Kasumi-1 (cell line): ENCODE measurements at regions not wholly inside any gene's neighbourhood (a gene's known extent, or its start where the extent isn't known, plus 50 kb on each side); places are given as distances from the start of the nearest gene placed in this dataset.

Source experiments
- DNase-seq, 2 experiments: peaks; one replicate each; lab custom pipeline; 2025; lab: John Stamatoyannopoulos, UW

DNA sequence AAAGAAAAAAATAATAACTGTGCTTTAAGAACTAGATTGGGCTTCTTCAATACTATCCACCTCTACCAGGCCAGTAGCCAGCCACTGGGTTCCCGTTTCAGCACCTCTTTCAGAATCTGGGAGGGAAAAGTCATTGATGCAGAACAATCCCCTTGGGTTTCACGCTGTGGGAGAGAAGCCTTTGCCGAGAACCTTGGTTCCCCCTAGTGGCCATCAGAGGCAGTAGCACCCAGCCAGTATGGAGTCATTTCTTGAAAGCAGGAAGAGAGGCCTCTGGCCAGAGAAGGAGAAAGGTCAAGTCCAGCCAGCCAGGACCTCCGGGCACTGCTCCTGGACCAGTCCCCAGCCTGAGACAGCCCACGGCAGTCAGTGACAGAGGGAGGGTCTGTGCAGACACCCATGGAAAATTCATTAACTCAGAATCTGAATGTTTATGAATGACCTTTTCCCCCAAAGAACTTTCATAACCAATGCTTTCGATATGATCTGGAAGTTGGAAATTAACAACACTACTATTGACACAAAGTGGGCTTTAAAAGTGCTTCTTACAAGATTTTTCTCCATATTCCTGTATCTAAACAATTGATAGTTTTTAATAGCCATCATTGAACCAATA is 51.2 kb upstream of the CDH5 start:
- DNase-seq, result peak; percentile 66 to 81

DNA sequence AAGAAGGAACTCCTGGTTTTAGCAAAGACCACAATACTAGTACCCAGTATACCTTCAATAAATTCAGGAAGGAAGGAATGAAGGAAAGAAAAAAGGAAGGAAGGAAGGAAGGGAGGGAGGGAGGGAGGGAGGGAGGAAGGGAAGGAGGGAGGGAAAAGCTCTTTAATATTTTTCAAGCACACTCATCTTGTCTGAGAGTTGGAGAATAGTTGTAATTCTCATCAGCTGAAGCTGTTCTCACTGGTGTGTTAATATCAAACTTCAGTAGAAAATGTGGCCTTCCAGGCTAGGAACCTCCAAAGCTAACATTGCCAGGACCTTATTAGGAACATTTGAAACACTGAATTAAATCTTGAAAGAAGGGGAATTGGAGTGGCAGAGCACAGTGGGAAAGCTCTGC is 55.2 kb upstream of the CDH5 start:
- no peak for DNase-seq

DNA sequence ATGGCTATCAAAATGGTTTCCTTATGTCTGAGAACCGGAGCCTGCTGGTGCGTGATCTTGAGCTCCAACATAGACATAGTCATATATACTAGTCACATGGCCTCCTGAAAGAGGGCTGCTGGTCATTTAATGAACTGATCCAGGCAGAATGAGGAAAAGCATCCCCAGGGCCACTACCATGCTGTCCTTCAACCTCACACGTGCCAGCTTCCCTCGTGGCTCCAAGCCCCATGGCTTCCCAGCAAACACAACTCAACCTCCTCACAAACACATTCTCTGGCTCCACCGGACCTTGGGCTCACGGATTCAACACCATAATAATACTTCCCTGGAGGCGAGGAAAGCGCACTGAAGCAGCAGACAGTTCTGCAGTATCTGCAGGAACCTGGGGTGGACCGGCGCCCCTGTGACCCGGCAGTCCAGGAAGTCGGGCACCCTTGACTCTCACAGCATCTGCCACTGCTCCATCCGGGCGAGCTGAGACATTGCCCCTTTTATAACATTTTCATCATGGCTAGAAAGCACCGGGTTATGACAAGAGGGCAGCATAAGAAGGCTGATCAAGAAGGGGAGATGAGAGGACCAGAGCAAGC is 57.2 kb upstream of the CDH5 start:
- no peak for DNase-seq

DNA sequence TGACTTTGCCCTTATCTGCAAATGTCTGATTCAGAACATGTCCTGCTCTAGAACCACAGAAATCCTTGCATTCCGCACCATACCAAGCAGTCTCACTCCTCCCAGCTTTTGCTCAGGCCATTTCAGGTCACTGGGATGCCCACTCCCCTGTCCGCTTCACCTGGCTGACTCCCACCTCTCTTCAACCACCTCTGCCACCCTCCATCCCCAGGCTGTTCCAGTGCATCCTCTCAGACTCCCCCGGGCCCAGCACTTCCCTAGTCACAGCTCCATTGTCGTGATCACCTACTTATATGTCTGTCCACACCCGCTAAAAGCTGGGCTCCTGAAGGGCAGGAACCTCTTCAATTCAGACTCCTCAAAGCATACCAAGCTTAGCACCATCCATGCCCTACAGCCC is 58.4 kb upstream of the CDH5 start:
- no peak for DNase-seq

DNA sequence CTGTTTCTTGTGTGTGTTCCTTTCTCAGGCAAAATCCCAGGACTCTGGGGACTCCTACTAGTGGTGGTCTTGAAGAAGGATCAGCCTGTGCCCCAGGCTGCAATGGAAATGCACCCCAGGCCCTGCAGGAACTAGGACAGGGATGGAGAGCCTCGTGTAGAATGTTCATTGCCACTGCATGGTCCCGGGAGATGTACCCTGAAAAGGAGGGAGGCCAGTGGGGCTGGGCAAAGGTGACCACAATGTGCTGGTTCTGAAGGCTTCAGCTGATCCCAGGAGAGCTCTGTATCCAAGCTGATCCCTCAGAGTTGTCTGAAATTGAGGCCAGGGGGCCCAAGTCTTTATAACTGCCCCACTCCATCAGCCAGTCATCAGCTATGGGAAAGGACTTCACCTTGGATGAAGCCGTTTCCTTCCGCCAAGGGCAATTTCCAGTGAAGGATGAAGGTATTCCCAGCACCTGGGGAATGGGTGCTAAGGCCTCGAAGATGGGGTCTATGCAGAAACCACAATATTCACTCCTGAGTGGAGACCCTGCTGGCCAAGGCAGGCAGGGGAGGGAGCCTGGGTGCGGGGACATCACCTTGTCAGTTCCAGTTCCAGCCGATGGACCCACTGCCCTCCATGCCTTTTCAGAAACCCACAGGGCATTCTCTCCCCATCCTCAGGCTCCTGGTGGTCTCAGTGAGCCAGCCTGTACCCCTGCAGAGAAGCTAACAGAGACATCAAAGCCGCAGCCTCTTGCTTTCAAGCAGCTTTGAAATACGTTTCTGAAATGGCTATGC is 59.9 kb upstream of the CDH5 start:
- no peak for DNase-seq

DNA sequence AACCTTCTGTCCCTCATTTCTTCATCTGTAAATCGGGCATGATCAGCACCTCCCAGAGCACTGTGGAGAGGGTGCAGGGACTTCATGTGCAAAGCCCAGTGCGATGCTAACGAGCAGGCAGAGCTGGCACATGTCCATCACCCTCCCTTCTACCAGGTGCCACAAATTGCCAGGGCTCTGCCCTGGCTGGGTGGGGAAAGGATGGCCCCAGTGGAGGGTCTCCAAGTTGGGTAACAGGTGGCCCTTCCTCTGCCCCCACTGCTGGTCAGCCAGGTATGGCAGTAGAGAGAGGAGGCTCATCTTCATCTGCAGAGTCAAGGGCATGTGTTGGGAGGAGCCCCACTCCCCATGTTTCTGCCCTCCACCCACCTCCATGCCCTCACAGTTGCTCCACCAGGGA is 61.5 kb upstream of the CDH5 start:
- no peak for DNase-seq

DNA sequence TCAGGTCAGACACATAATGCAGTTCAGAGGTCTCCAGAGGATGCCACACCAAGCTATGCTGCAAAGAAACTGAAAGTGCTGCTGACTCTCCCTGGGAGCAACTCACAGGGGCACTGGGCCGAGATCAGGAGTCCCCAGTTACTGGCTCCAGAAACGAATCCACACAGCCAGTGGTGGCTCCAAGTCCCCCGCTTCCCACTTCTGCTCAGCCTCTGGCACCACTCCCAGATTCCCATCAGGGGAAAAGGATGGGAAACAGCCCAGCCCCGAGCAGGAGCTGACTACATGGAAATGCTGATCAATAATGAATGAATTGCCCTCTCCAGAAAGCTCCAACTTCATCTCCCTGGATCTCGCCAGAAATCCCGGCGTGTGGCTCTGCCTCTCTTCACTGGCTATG is 62.3 kb upstream of the CDH5 start:
- DNase-seq, result no peak

DNA sequence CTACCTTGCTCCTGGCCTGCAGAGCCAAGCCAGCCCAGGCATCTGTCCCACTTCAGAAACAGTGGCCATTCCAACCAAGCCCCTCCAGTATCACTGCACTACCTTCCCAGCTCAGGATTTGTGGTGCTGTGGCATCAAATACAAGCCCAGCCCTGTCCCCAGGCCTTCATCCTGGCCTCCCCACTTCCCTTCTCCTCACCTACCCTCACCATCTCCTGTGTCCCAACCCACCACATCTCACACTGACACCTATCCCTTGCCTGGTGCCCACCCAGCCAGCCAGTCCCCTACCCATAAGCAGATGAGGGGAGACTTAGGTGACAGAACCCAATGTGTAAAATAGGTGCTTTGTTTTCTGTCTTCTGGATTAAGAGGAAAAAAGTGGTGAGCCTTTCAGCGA is 66.0 kb upstream of the CDH5 start:
- no peak for DNase-seq

DNA sequence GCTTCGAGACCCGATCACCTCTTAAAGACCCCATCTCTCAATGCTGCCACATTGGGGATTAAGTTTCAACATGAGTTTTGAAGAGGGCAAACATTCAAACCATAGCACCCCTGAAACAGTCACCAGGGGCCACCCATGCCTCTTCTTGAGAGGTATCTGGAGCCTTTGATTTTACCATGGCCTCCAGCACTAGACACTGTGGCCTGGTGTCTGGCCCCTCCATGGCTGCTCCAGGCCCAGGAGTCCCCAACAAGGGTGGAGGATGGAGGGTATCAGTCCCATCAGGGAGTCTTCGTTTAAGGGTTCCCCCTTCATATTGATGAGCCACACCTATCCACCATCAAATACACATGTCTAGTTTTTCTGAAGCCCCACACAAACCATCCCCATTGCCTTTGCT is 66.5 kb upstream of the CDH5 start:
- DNase-seq, result no peak

DNA sequence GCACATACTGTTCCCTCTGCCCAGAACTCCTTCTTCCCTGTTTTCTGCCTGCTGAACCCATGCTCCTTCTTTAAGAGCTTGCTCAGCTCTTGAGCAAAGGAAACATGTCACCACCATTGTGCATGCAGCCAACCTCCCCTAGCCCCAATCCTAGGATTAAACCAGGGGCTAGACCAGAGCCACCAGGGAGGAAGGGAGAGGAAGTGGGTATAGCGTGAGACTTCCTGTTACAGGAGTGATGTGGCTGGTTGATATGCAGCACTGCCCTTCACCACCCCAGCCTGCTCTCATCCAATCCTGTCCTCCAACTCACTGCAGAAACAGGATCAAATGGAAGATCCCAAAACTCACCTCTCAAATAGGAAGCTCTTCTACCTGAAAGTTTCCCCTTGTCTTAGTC is 67.1 kb upstream of the CDH5 start:
- no peak for DNase-seq

DNA sequence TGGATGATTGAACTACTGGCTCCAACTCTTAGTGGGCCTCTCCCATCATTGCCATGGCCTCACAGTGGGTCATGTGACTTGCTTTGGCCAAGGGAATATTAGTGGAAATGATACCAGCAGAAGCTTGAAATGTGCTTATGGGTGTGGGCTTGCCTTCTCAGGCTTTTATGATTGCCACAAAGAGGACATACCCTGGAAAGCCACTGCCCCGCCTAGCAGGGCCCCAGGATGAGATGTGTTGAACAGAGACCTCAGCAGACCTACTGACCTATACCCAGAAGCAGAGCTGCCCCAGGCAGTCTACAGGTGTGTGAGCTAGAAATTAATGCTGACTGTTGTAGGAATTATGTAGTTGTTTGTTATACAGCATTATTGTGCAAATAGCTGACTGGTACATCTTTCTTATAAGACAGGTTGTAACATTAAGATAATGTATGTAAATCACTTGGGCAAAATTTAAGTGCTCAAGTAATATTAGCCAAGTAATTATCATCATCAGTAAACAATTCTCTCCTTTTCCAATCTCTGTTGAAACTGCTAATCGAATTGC is 67.8 kb upstream of the CDH5 start:
- no peak for DNase-seq

DNA sequence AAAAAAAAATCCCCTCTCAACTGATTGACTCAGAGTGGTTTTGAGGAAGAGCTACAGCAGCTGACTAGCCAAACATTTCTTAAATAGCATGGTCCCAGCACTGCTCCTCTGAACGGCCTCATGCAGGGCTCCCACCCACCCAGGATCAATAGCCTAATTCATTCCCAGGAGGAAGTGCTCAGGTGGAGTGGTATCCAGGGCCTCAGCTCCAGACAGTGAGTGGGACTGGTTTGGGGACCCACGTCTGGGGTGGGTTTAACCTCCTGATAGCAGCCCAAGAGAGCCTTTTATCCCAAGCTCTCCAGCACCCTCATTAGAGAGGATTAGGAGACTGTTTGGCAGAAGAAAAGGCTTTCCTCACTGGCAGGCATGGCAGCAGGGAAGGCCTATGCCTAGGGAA is 68.5 kb upstream of the CDH5 start:
- no peak for DNase-seq

DNA sequence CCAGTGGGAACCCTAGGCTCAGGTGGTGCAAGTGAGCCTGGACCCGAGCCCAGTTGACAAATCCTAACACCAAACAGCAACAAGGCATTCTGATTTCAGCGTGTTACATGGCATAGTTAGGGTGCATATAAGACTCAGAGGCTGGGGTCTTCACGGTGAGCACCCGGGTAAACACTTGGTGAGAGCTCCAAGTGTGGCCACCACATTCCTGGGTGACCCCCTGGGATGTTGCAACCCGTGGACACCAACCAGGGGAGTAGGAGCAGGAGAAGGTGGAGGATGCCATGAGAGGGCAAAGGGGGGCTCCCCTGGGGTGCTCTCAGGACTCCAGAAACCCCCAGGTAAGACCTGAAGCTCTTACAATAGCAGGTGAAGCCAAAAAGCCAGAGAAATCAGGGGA is 69.9 kb upstream of the CDH5 start:
- DNase-seq, result no peak

DNA sequence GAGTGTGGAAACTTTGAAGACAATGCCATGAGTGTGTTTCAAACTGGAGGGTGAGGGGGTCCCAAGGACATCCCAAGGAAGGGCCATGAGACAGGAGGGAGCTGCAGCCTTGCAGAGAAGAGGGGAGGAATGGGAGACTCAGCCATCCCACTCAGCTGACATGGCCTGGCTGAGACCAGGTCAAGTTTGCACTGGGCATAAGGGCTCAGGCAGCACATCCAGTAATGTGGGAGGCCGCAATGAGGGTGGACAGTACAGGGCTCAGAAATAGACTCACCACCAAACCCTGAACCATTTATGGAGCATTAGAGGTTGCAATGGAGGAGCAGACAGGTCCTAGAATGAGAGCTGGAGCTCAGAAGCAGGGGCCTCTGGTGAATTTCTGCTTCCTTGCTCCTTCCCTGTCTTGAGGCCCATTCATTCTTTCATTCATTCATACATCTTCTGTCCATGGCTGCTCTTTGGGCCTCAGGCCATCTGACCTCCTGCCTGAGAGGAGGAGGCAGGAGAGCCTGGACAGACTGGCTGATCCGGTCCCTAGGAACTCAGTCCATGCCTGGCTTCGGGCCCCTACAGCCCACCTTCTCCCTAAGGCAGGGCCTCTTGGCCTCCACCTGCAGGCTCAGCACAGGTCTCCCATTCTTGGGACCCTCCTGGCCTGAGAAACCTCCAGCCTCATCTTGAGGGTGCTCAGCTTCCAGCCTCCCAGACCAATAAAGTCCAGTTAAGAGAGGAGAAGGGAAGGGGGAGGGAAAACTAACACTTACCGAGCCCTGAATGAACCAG is 70.5 kb upstream of the CDH5 start:
- no peak for DNase-seq

DNA sequence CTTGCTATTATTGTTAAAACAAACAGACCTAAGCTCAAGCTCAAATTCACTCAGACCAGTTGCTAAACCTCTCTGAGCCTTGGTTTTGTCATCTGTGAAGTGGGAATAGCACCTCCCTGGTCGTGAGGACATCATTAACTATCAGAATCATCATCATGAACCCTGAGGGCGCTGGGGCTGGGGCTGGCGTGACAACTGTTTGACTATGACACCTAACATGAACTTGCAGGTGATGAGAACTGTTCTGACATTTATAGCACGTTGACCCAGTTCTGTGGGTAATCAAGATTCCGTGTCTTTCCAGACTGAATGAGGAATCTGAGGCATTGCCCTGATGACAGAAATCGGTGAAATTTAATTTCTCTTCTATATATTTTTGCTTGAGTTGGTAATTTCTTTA is 71.3 kb upstream of the CDH5 start:
- no peak for DNase-seq

DNA sequence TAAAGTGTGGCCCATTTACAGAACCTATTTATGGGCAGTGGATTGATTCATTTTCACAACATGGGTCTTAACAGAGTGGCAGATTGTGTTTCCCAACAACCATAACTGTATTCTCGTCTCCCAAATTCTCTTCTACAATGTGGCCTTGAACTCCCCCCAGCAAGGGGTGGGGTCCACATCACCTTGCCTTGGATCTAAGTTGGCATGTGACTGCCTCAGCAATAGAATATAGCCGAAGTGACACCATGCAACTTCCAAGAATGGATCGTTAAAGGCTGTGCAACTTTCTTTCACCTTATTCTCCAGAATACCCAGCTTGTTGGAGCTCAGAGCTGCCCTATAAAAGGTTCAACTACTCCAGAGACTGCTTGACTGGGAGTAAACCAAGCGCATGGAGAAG is 72.0 kb upstream of the CDH5 start:
- DNase-seq, result no peak

DNA sequence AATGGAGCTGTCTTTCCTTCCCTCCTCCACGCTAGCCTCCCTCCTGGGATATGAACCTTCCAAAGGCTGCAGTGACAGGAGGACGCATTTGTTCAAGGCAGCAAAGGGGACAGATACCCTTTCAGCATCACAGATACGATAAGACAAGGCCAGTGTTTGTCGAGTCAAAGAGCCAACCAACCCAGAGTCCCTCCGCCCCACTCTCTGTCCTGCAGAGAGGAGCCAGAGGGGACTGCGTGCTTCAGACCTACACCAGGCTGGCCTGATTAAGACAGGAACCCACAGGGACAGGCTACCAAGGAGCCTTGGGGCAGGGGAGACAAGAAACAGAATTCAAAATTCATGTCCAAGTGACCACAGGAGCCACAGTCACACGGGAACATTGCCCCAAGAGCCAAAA is 72.6 kb upstream of the CDH5 start:
- DNase-seq, result no peak

DNA sequence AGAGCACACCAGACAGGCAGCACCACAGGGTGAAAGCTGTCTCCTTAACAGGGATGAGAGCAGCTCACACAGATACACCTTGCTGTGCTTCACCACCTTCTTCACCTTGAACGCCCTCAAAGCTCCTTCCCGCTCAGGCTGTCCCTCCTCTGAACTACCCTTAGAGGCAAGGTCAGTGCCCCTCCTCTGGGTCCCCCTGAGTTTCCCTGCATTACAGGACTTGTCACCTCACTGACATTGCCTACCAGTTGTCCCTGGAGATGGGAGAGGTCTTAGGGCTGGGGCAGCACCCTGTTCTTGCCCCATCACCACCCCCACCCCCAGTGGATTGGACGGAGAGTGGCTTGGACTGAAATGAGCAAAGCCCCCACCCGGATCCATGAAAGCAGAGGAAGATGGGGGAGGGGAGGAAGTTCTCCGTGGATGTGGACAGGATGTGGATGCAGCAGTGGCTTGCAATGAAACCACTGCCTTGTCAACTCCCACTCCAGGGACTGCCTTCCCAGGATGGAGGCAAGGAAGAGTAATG is 73.2 kb upstream of the CDH5 start:
- no peak for DNase-seq

DNA sequence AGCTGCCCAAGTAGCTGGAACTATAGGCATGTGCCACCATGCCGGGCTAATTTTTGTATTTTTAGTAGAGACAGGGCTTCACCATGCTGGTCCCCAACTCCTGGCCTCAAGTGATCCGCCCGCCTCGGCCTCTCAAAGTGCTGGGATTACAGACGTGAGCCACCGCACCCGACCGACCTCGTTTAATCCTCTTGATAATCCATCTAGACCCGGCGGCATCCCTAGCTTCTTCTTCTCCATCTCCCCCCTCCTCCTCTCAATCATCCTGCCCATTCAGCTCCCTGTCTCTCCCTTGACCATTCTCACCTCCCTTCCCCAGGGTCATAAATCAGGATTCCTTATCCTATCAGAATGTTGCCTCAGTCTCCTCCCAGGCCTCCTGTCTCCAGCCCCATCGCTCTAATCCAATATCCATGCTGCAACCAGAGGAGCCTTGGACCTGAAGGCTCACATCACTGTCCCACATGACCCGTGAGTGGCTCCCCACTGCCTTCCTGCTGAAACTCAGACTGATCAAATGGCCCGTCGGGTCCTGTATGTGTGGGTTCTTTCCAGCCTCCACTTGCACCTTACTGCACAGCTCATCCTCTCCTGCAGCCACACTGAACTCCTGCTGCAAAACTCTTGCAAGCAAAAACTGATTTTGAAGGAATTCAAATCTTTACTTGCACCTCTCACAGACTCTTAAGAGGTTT is 74.1 kb upstream of the CDH5 start:
- DNase-seq, result no peak

DNA sequence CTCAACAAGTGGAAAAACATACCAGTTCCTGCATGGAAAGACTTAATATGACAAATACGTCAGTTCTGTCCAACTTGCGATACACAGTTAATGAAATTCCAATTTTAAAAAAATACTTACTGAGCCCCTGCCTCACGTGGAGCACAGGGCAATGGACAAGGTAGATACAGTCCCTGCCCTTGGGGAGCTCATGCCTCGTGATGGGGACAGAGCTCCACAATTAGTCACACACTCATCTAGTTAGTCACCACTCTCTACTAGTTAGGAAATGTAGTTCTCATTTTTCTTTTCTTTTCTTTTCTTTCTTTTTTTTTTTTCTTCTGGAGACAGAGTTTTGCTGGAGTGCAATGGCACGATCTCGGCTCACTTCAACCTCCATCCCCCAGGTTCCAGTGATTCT is 74.7 kb upstream of the CDH5 start:
- DNase-seq, result no peak

DNA sequence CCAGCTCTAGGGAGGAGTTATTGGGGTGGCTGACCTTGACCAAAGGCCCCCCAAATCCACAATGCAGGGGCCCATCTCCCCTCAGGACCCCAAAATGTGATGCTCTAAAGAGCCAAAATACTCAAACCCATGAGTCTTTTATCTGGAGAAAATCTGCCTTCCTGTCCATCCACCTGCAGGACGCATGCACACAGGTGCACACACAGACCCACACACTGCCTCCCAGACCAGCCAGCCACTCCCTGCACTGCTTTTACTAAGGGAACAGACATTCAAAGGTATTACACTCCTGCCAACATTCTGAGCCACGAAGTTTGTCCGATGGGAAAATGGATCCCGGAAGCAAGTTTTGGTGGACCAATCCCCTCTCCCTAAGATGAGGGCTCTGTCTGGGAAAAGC is 76.1 kb upstream of the CDH5 start:
- DNase-seq, result no peak

DNA sequence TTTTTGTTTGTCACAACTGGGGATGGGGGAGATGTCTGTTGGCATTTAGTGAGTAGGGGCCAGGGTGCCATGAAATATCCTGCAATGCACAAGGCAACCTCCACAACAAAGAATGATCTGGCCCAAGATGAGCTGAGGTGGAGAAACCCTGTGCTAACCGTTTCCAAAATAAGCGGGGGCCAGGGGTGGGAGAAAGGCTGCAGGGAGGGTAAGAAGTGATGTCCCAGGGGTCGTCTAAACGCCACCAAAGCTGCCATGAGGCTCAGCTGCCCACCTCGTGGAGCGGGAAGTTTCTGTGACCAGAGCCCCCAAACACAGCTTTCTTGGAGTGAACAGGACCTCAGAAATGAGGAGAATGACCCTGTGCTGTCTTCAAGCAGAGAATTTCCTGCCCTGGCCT is 76.5 kb upstream of the CDH5 start:
- DNase-seq, result no peak
